ENCODE measurements at regions not wholly inside any gene's neighbourhood (a gene's known extent, or its start where the extent isn't known, plus 50 kb on each side); places are given as distances from the start of the nearest gene placed in this dataset.
"Not testable (repeated sequence)": the region's sequence is repeated elsewhere in the genome, so short reads cannot be mapped to it uniquely, and the experiment has no call there.

GRCh38 chr2:31764169-31764568 lies 183.4 kb upstream of the SRD5A2 start:
- no peak overlapping the region for H3K27ac ChIP-seq
- no peak for TF ChIP-seq ZFX (IDR thresholded peaks at IDR 0.05)
- no peak for TF ChIP-seq CTCF (conservative IDR thresholded peaks at IDR 0.05)

GRCh38 chr2:31762085-31762484 lies 181.3 kb upstream of the SRD5A2 start:
- TF ChIP-seq ZFX (IDR thresholded peaks at IDR 0.05) (no peak), CTCF (conservative IDR thresholded peaks at IDR 0.05) (peak; percentile 9)

GRCh38 chr2:31757351-31757750 lies 176.6 kb upstream of the SRD5A2 start:
- H3K27ac ChIP-seq: not testable (repeated sequence)

More at GRCh38 chr2:31762085-31762484, 181.3 kb upstream of the SRD5A2 start:
- no peak overlapping the region for H3K27ac ChIP-seq

GRCh38 chr2:31748746-31749145 lies 168.0 kb upstream of the SRD5A2 start:
- not testable (repeated sequence) for H3K27ac ChIP-seq

GRCh38 chr2:31748041-31748440 lies 167.3 kb upstream of the SRD5A2 start:
- TF ChIP-seq CTCF (conservative IDR thresholded peaks at IDR 0.05): no peak
- TF ChIP-seq ZFX (IDR thresholded peaks at IDR 0.05): no peak
- H3K27ac ChIP-seq: no peak overlapping the region

GRCh38 chr2:31739161-31739560 lies 158.4 kb upstream of the SRD5A2 start:
- TF ChIP-seq ZFX (IDR thresholded peaks at IDR 0.05) (no peak), CTCF (conservative IDR thresholded peaks at IDR 0.05) (no peak)

GRCh38 chr2:31736695-31737454 lies 156.1 kb upstream of the SRD5A2 start:
- TF ChIP-seq ZFX (IDR thresholded peaks at IDR 0.05): no peak
- no peak for TF ChIP-seq CTCF (conservative IDR thresholded peaks at IDR 0.05)

More at GRCh38 chr2:31739161-31739560, 158.4 kb upstream of the SRD5A2 start:
- no peak overlapping the region for H3K27ac ChIP-seq

GRCh38 chr2:31735716-31736115 lies 155.0 kb upstream of the SRD5A2 start:
- no peak overlapping the region; the same call in 1 of the 2 replicates for H3K27ac ChIP-seq
- no peak for TF ChIP-seq ZFX (IDR thresholded peaks at IDR 0.05)
- TF ChIP-seq CTCF (conservative IDR thresholded peaks at IDR 0.05): no peak

More at GRCh38 chr2:31736695-31737454, 156.1 kb upstream of the SRD5A2 start:
- peak overlapping the region; percentile 75; the same call in 1 of the 2 replicates for H3K27ac ChIP-seq

All from C4-2B (cell line).